ENCODE measurements at regions not wholly inside any gene's neighbourhood (a gene's known extent, or its start where the extent isn't known, plus 50 kb on each side); places are given as distances from the start of the nearest gene placed in this dataset.

GRCh38 chr14:35236806-35237205 is 55.4 kb upstream of the PSMA6 start:
- TF ChIP-seq, protein P1, sequence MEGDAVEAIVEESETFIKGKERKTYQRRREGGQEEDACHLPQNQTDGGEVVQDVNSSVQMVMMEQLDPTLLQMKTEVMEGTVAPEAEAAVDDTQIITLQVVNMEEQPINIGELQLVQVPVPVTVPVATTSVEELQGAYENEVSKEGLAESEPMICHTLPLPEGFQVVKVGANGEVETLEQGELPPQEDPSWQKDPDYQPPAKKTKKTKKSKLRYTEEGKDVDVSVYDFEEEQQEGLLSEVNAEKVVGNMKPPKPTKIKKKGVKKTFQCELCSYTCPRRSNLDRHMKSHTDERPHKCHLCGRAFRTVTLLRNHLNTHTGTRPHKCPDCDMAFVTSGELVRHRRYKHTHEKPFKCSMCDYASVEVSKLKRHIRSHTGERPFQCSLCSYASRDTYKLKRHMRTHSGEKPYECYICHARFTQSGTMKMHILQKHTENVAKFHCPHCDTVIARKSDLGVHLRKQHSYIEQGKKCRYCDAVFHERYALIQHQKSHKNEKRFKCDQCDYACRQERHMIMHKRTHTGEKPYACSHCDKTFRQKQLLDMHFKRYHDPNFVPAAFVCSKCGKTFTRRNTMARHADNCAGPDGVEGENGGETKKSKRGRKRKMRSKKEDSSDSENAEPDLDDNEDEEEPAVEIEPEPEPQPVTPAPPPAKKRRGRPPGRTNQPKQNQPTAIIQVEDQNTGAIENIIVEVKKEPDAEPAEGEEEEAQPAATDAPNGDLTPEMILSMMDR (conservative IDR thresholded peaks at IDR 0.05; ENCODE audit: low read depth, low read length): no peak
- Histone ChIP-seq H3K27ac (no peak overlapping the region), H3K79me2 (ENCODE audit: insufficient read depth, low read depth) (no peaks in the 10 kb centered on the region), H3K4me2 (no peak overlapping the region), H3K4me1 (ENCODE audit: low read depth, poor library complexity, severe bottlenecking) (no peaks in the 10 kb centered on the region), H3K36me3 (ENCODE audit: insufficient read depth) (no peaks in the 10 kb centered on the region; the same call in 1 of the 2 replicates), H4K20me1 (ENCODE audit: insufficient read depth) (no peaks in the 10 kb centered on the region), H3K4me3 (IDR thresholded peaks at IDR 0.05; ENCODE audit: insufficient read depth, low read depth, low read length) (no peak overlapping the region), H2AFZ (ENCODE audit: low read depth) (no peak overlapping the region), H3K27me3 (ENCODE audit: insufficient read depth, low read depth) (no peaks in the 10 kb centered on the region), H3K9ac (no peak overlapping the region)

GRCh38 chr14:35240231-35240630 is 52.0 kb upstream of the PSMA6 start:
- H3K27ac ChIP-seq: no peak overlapping the region
- TF ChIP-seq, protein P1 (conservative IDR thresholded peaks at IDR 0.05; ENCODE audit: low read depth, low read length): no peak
- no peak overlapping the region for H3K4me3 ChIP-seq (IDR thresholded peaks at IDR 0.05; ENCODE audit: insufficient read depth, low read depth, low read length)
- H3K4me1 ChIP-seq (ENCODE audit: low read depth, poor library complexity, severe bottlenecking): no peaks in the 10 kb centered on the region
- H4K20me1 ChIP-seq (ENCODE audit: insufficient read depth): no peaks in the 10 kb centered on the region
- H3K27me3 ChIP-seq (ENCODE audit: insufficient read depth, low read depth): no peaks in the 10 kb centered on the region
- no peaks in the 10 kb centered on the region for H3K36me3 ChIP-seq (ENCODE audit: insufficient read depth)
- H3K79me2 ChIP-seq (ENCODE audit: insufficient read depth, low read depth): no peaks in the 10 kb centered on the region
- H3K9ac ChIP-seq: no peak overlapping the region
- no peak overlapping the region for H2AFZ ChIP-seq (ENCODE audit: low read depth)
- H3K4me2 ChIP-seq: no peak overlapping the region

Data from KMS-11 (cell line).